ENCODE measurements at regions not wholly inside any gene's neighbourhood (a gene's known extent, or its start where the extent isn't known, plus 50 kb on each side); places are given as distances from the start of the nearest gene placed in this dataset.
"Not testable (repeated sequence)": the region's sequence is repeated elsewhere in the genome, so short reads cannot be mapped to it uniquely, and the experiment has no call there.

GRCh38 chr1:146883190-146883589 lies 54.9 kb upstream of the NBPF12 start:
- DNase-seq, result not testable (repeated sequence)

GRCh38 chr1:146881096-146881495 lies 57.0 kb upstream of the NBPF12 start:
- not testable (repeated sequence) for DNase-seq

- not testable (repeated sequence) for DNase-seq
Measured at GRCh38 chr1:146863799-146864319, 74.3 kb upstream of the NBPF12 start.

GRCh38 chr1:146853147-146853546 lies 85.0 kb upstream of the NBPF12 start:
- DNase-seq, result not testable (repeated sequence)

GRCh38 chr1:146850352-146850889 lies 87.7 kb upstream of the NBPF12 start:
- DNase-seq, result not testable (repeated sequence)

GRCh38 chr1:146838725-146839124 lies 99.4 kb upstream of the NBPF12 start:
- not testable (repeated sequence) for DNase-seq

- DNase-seq, result not testable (repeated sequence)
Measured at GRCh38 chr1:146826957-146827356, 111.2 kb upstream of the NBPF12 start.

- DNase-seq, result not testable (repeated sequence)
Measured at GRCh38 chr1:146794236-146794635, 143.9 kb upstream of the NBPF12 start.

GRCh38 chr1:146792725-146793124 lies 145.4 kb upstream of the NBPF12 start:
- not testable (repeated sequence) for DNase-seq

GRCh38 chr1:146784212-146784940 lies 153.7 kb upstream of the NBPF12 start:
- not testable (repeated sequence) for DNase-seq

- DNase-seq, result not testable (repeated sequence)
Measured at GRCh38 chr1:146781235-146781634, 156.9 kb upstream of the NBPF12 start.

- not testable (repeated sequence) for DNase-seq
Measured at GRCh38 chr1:146777826-146778602, 160.1 kb upstream of the NBPF12 start.

- not testable (repeated sequence) for DNase-seq
Measured at GRCh38 chr1:146774988-146775387, 163.1 kb upstream of the NBPF12 start.

GRCh38 chr1:146774271-146774670 lies 163.9 kb upstream of the NBPF12 start:
- DNase-seq, result not testable (repeated sequence)

- DNase-seq, result not testable (repeated sequence)
Measured at GRCh38 chr1:146771409-146771808, 166.7 kb upstream of the NBPF12 start.

GRCh38 chr1:146770998-146771397 lies 167.1 kb upstream of the NBPF12 start:
- not testable (repeated sequence) for DNase-seq

GRCh38 chr1:146763234-146763633 lies 174.9 kb upstream of the NBPF12 start:
- DNase-seq, result not testable (repeated sequence)

GRCh38 chr1:146756858-146757257 lies 181.3 kb upstream of the NBPF12 start:
- DNase-seq, result not testable (repeated sequence)

GRCh38 chr1:146748686-146749085 lies 189.4 kb upstream of the NBPF12 start:
- not testable (repeated sequence) for DNase-seq

GRCh38 chr1:146731981-146732680 lies 206.0 kb upstream of the NBPF12 start:
- not testable (repeated sequence) for DNase-seq

- DNase-seq, result not testable (repeated sequence)
Measured at GRCh38 chr1:146729642-146730344, 208.3 kb upstream of the NBPF12 start.

- not testable (repeated sequence) for DNase-seq
Measured at GRCh38 chr1:146715054-146715453, 223.1 kb upstream of the NBPF12 start.

All from activated effector memory CD4-positive, alpha-beta T cell treated with anti-CD3 and anti-CD28 coated beads, Interleukin-2, amount 50 U/mL, for 16 hours (primary cell).